DMS 273 treated with DMSO at 0.1 percent for 48 hours (cell line): ENCODE measurements at regions not wholly inside any gene's neighbourhood (a gene's known extent, or its start where the extent isn't known, plus 50 kb on each side); places are given as distances from the start of the nearest gene placed in this dataset.
"Not testable (repeated sequence)": the region's sequence is repeated elsewhere in the genome, so short reads cannot be mapped to it uniquely, and the experiment has no call there.

Source experiments
- DNase-seq: peaks from one replicate; lab custom pipeline; 2025; lab: John Stamatoyannopoulos, UW

DNA sequence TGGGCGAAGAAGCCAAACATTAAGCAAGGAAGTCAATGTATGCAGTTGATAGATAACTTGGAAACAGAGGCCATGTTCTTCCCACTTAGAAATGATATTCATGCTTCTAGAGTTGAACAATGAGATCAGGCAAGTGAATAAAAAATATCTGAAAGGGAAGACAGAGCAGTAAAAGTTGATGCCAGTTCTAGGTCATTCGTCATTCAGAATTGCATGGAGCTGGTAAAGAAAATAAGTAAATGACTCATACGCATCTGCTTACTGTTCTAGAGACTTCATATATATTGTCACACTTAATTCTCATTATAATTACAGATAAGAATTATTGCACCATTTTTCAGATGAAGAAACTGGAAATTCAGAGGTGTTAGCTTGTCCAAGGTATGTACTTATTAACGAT is 158.9 kb upstream of the FERD3L start:
- DNase-seq, result no peak

DNA sequence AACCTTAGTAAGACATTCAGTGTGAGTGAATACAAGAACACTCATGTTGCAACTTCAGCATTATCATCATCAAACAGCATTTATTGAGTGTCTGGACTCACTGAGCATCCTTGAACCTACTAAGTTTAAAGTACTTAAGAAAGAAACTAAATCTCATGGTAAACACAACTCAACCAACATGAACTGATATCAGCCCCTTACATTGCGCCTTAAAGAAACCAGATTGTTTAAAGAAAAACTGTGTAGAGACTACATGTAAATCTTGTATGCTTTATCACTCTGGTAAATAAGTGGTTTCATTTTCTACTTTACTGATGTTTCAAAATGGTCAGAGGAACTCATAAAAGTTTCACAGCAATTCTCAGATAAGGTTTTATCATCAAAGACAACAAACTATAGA is 157.5 kb upstream of the FERD3L start:
- DNase-seq, result no peak

DNA sequence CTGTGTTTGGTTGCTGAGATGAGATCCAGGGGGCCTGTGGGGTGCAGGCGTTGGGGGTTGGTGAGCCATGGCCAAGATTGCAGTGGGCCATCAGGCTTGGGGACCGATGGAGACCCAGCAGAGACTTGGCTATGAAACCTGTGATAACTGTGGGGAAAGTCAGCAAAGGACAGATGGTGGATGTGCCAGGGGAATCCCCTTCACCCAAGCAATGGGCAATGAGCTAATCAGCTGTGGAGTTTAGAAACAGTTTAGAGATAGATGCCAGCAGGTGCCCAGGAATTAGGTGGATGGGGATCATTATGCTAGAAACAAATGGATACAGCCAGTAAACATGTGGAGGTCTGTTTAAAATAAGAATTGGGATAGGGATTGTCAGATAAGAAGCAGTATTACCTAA is 151.4 kb upstream of the FERD3L start:
- DNase-seq, result no peak

DNA sequence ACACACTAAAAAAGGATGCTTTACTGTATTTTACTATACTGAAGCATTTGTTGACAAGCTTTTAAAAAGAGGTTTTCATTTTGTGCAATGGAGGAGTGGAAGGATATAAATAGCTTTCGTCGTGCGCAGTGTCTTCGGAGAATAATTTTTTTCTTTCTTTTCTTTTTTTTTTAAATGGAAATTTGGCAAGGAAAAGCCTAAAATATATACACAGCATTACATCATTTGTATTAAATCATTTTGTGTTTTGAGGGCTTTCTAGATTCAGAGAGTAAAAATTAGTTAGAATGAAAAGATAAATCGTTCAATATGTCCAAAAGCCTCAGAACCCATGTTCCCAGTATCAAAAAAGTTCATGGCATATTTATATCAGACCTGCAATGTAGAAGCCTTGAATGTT is 150.2 kb upstream of the FERD3L start:
- DNase-seq, result no peak

DNA sequence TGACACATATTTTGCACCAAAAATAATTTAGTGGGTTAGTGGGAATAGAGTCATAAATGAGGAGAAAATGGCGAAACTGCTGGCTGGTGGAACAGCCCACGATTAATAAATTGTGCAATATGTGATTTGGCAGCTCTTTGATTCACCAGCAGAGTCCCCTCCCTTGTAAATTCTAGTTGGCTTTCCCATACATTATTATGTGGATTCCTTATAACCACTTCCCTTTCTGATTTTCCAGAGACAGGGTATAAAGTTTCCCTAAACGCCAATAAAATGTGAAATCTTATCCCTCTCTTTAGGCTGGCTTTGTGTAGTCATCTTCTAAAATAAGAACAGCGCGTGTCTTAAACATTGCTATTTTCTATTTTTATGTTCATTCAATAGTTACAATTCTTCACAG is 149.4 kb upstream of the FERD3L start:
- no peak for DNase-seq

DNA sequence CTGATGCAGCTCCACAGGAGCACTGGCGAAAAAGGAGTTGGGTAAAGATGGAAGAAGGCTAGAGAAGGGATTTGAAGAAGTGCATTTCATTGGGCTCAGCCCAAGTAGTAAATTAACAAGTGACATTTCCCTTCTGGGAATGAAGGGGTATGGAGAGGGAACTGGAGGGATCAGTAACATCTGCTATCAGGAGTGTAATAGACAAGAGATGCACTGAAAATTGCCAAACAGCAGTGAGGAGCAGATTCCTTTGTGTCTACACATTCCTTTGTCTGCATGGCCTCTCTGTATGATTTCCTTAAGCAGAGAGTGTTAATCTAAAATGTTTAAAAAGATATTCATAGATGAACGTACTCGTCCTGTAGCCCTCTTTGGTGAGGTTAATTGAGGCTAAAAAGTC is 148.2 kb upstream of the FERD3L start:
- no peak for DNase-seq

DNA sequence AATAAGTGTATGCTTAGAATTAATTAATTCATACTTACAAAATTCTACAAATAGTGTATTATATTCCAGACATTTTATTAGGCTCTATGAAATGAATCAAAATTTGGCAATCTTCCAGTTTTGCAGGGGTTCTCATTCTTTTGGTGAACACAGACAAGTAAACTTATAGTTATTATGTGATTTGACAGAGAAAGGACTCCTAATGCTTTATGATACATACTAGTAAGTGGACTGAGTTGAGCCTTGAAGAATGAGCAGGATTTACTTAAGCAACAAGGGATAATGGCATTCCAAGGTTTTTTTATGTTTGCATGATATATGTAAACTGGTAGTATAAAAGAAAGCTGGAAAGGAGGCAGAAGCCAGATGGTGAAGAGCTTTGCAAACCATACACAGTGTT is 145.7 kb upstream of the FERD3L start:
- DNase-seq, result no peak

DNA sequence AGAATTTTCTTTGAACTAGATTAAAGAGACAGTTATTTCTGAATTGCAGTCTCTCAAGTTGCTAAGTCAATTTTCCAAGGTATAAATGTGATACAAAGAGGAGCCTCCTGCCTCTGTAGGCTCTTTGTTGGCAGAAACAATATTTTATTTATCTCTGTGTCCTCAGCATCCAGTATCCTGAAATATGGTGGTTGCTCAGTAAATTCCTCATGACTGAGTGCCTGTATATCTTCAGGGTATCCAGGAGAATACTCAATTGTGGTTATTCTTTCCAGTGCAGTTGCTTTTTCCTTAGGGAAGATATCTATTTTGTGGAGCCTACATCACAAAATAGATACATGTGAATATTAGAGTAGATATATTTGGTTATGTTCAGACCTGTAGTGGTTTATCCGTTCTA is 144.8 kb upstream of the FERD3L start:
- no peak for DNase-seq

DNA sequence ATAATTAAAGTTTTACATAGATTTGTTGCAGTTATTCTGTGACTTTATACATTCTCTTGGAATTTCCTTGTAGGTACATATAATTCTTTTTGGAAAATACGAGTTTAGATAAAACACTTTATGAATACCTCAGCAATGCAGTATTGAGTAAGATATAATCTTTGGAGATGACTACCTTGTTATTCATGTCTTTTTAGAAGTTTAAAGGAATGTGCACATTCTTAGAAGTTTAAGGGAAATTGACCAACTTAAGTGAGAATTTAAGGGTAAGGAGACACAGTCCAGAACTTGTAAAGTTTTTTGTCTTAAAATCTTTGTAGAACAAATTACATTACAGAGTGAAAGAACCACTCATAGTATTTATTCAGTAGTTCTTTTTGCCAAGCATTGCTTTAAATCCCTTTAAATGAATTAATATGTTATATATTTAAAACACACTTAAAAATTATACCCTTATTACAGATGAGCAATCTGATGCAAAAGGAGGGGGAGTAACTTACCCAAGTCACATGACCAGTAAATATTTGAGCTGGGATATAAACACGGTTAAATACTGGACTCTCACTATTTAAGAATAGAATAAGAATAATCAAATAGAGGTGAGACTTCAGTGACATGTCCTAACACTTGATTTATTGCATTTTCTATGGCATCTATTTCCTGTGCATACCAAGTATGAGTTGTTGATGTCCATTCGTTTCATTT is 139.5 kb upstream of the FERD3L start:
- no peak for DNase-seq

DNA sequence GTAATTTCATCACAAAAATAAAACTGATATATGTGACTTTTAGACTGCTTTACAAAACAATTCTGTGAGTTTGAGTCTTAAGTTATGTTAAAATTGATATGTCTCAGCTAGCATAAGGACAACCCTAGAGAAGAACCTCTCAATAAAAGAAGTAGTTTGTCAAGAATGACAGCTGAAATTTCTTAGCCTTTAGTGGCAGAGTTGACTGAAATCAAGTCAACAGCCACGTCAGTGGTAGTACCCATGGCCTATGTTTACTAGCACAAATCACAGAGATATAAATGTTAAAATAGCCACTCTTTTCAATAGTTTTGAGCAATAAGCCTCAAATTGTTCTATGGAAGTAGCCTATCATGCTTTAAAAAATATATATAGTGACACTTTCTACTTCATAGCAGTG is 138.9 kb upstream of the FERD3L start:
- DNase-seq, result no peak

DNA sequence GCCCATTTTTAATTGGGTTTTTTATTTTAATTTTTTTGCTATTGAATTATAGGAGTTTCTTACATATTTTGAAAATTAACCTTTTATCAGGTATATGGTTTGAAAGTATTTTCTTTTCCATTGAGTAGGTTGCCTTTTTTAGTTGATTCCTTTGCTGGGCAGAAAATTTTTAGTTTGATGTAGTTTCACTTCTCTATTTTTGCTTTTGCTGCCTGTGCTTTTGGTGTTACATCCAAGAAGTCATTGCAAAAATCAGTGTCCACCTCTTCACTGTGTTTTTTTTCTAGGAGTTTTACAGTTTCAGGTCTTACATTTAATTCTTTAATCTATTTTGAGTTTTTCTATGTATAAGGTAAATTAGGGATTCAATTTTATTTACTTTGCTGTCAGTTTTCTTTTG is 129.8 kb upstream of the FERD3L start:
- DNase-seq, result no peak

DNA sequence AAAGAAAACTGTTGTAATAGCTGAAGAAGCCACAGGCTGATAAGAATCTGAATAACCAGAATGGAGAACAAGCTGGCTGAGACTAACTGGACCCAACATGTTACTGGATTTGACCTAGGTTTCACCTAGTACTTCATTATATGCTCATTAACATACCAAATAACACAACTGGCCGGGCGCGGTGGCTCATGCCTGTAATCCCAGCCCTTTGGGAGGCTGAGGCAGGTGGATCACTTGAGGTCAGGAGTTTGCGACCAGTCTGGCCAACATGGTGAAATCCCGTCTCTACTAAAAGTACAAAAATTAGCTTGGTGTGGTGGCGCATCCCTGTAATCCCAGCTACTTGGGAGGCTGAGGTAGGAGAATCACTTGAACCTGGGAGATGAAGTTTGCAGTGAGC is 127.1 kb upstream of the FERD3L start:
- DNase-seq, result not testable (repeated sequence)

DNA sequence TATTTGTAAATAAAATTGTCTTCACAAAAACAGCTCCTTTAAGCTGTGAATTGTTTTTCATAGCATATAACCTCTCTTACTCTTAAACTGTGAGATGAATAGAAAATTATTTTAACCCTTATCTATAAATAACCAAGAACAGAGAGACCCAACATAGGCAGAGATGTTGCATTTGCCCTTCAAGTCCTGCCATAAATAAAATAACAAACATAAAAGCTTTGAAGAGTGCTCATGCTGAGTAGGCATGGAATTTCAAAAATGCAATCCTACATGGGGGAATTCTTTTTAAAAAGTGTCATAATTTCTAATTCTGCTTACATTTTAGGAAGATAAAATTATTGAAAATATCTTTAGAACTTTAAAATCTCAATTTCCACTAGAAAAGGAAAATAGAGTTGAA is 124.1 kb upstream of the FERD3L start:
- no peak for DNase-seq

DNA sequence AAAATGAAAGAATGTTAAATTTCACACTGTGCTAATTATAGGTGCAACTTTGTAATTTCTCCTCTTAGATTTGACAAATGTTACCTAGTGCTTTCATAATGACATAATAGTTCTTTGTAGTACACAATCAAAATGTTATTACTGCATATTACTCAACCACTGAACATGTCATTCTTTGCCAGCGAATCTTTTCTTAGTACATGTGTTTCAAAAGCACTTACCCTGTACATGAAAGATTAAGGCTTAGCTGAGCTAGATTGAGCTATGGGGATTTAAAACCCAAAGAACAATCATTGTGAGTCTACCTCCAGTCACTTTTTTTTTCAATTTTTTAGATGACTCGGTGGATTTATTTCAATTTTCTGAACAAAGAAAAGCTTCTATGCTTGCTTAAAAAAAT is 123.5 kb upstream of the FERD3L start:
- no peak for DNase-seq

DNA sequence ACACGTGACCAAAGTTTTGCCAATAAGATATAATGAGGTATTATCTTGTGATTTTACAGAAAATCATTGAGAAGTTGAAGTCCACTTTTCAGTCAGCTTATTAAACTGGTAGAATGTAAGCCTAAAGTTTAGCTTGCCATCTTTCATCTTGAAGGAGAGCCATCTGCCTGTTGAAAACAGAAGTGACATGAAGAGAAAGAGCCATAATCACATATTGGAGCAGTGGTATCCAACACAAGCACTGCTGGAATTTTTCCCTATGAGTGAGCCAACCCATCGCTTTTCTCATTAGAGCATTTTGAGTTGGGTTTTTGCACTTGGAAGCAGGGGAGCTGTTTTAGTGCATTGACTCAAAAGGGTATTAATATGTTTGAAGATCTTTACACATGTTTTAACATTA is 117.6 kb upstream of the FERD3L start:
- DNase-seq, result no peak

DNA sequence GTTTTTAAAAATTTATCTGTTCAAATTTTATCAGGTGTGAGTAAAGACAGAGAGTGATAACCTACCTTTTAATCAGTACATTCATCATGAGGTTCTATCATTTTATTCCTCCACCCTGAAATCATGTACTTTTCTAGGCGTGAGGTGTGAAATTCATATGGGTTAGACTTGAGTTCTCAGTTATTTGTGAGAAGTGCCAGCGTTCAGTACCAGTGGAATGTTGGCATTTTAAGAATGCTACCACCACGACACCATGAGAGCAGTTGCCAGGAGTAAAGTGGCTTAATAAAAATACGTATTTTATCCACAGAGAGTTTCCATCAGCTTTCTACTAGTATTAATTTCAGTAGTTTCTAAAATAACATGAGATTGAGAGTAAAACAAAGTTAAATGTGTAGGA is 104.1 kb upstream of the FERD3L start:
- DNase-seq, result no peak

DNA sequence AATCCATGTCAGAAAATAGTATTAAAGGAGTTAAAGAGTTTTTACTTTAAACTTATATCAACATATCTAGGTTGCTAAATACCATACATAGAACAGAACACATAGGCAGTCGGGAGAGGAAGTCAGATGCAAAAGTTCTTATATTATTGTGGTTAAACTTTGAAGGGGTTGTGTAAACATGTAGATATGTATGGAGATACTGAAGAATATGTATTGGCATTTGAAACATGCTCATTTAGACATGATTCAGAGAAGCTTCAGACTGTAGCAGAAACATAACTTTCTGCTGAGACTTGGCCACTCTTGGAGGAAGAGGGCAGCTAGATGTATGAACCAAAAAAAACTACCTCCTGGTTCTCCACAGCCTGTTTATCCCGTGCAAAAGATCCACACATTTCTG is 103.5 kb upstream of the FERD3L start:
- DNase-seq, result no peak

DNA sequence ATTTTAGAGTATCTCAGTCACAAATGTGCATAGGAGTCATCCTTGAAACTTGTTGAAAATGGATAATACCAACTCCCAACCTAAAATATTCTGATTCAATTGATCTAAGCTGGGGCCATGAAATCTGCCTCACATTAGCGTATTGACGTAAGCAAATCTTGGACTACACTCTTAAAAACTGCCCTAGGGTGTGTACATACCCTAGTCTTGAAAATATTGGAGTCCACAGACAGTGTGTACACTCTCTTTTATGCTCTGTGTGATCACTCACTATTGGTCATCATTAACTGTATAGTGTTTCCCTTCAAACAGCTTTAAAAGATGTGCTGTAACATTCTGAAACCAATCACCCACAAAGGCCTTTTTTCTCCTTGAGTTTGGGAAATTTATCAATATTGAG is 102.9 kb upstream of the FERD3L start:
- no peak for DNase-seq

DNA sequence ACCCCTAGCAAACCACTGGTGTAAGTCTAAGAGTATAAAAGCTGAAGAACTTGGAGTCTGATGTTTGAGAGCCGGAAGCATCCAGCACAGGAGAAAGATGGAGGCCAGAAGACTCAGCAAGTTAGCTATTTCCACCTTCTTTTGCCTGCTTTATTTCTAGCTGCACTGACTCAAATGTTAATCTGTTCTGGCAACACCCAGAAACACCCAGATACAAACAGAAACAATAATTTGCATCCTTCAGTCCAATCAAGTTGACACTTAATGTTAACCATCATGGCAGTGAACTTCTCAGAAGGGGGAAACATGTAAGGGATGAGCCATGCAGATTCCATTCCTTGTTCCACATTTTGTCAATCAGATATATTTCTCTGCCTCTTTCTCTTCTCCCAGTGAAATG is 101.8 kb upstream of the FERD3L start:
- DNase-seq, result no peak

DNA sequence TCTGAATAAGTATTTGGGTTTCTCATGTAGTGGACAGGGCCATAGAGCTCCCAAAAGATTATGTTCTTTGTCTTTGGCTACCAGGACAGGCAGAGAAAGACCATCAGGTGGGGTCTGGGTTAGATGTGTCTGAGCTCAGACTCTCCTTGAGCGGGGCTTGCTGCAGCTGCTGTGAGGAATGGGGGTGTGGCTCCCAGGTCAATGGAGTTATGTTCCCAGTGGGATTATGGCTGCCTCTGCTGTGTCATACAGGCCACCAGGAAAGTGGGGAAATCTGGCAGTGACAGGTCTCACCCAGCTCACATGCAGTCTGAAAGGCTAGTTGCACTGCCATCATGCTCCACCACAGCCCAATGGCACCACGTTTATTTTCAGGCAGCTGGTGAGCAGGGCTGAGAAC is 97.0 kb upstream of the FERD3L start:
- DNase-seq, result no peak

DNA sequence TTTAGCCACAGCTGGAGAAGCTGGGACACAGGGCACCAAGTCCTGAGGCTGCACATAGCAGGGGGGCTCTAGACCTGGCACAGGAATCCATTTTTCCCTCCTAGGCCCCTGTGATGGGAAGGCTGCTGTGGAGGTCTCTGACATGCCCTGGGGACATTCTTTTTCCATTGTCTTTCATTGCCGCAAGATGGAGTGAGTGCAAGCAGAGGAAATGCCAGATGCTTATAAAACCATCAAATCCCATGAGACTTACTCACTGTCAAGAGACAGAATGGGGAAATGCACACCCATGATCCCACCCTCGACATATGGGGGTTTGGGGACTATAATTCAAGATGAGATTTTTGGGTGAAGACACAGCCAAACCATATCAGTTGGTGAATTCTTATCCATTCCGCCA is 94.7 kb upstream of the FERD3L start:
- DNase-seq, result no peak

DNA sequence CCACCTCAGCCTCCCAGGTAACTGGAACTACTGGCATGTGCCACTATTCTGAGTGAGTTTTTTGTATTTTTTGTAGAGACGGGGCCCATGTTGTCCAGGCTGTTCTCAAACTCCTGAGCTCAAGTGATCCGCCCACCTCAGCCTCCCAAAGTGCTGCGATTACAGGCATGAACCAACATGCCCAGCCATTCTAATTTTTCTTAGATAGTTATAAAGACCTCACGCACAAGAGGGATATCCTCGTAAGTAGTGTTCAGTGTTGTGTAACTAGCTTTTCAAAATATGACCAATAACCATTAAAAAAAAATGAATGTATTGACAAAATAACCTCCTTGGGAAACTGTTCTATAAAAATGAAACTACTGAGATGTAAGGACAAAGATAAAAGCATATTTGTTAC is 90.5 kb upstream of the FERD3L start:
- DNase-seq, result no peak

DNA sequence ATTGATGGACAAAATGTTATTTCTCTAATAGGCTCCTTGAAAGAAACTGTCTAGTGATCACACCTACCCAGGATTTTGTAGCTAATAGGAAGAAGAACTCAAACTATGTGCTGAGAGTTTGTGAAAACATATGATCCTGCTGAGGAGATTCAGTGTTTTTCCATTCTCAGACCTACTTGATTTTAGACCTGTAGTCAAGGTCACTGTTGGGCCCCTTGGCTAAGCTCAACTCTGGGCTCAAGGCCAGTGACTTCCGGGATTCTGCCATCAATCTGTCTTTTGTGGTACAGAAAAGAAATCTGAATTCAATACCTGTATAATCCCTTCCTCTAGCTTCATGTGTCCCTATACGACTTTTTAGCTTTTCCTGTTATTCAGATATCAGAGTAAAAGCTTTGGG is 79.7 kb upstream of the FERD3L start:
- no peak for DNase-seq

DNA sequence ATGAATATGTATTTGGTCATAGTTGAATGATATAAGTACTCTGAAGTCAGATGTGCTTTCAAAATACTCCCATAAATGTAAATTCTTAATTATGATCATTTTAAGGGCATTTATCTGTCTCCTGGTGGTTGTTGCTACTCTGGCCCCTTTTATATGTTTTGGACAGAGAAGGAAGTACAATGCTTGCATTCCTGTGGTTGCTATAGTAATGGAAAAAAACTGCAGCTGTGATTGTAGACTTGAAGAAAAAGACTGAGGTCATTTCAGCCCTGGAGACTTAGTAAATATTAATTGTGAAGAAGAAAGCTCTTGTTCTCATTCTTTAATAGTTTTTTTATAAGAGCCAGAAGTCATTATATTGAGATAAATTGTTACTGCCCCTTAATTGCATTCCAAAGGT is 70.2 kb upstream of the FERD3L start:
- no peak for DNase-seq

DNA sequence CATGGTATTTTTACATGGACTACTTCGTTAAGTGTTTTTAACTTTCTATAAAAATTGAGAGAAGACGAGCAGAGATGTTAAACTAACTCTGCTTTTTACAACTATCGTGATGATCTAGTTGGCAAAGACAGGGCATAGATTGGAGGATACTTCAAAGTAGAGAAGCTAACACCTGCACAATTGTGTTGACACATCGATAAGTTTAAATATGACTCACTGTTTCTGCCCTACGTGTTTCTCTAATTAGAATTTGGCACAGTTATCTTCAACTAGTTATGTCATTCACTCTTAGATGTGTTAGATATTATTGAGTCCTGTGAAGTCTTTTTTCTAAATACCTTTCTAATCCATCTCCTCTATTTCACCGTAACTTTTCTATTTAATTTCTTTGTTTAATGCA is 68.5 kb upstream of the FERD3L start:
- no peak for DNase-seq
